Activated naive CD4-positive, alpha-beta T cell treated with anti-CD3 and anti-CD28 coated beads for 36 hours (primary cell): ENCODE measurements at regions not wholly inside any gene's neighbourhood (a gene's known extent, or its start where the extent isn't known, plus 50 kb on each side); places are given as distances from the start of the nearest gene placed in this dataset.

Source experiments
- CTCF ChIA-PET: fragments of 350-600 bp; sonication (Branson Sonifier 250); formaldehyde crosslinking; loops from one replicate; lab custom pipeline; 2021; ENCODE audit warnings: antibody characterized with exemption; lab: Charles Lee
- DNase-seq: peaks from one replicate; pipeline ENCODE4 v3.0.0-alpha.2; 2020
- H3K27ac Mint-ChIP-seq: one replicate; pipeline ENCODE4 v1.8.0; 2021; ENCODE audit warnings: mild to moderate bottlenecking, mixed read lengths
- H3K27me3 Mint-ChIP-seq: one replicate; pipeline ENCODE4 v1.8.0; 2021; ENCODE audit warnings: low read depth, mixed read lengths
- H3K36me3 Mint-ChIP-seq: one replicate; pipeline ENCODE4 v1.8.0; 2021; ENCODE audit warnings: low read depth, mixed read lengths
- H3K4me1 Mint-ChIP-seq: one replicate; pipeline ENCODE4 v1.8.0; 2021; ENCODE audit warnings: low read depth, mixed read lengths
- H3K4me3 Mint-ChIP-seq: one replicate; pipeline ENCODE4 v1.8.0; 2021; ENCODE audit warnings: mild to moderate bottlenecking, moderate library complexity, mixed read lengths
- H3K9me3 Mint-ChIP-seq: one replicate; pipeline ENCODE4 v1.8.0; 2021; ENCODE audit warnings: mixed read lengths
- intact Hi-C: fragments of 100-400 bp; cut with micrococcal nuclease; formaldehyde crosslinking; loops from one replicate; pipeline ENCODE4 v1.15.1; 2023

DNA sequence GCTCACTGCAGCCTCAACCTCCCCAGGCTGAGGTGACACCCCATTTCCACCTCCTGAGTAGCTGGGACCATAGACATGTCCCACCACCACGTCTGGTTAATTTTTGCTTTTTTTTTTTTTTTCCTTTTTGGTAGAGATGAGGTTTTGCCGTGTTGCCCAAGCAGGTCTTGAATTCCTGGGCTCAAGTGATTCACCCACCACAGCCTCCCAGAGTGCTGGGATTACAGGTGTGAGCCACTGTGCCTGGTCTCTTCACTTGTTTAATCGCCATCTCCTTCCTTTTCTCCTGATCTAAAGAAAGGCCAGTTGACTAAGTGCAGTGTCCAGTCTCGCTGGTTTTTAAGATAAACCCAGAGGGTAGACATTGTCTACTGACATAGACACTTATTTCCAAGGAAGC lies 152.0 kb downstream of the C16orf95 start:
- CTCF ChIA-PET: no interaction called here
- peaks cover 10% of the 10 kb centered on the region for H3K9me3 Mint-ChIP-seq
- DNase-seq: no peak
- no peak overlapping the region for H3K4me3 Mint-ChIP-seq
- H3K27me3 Mint-ChIP-seq: no peaks in the 10 kb centered on the region
- no peak overlapping the region for H3K27ac Mint-ChIP-seq
- H3K36me3 Mint-ChIP-seq: no peaks in the 10 kb centered on the region
- intact Hi-C loops: no loop called here
- no peaks in the 10 kb centered on the region for H3K4me1 Mint-ChIP-seq

DNA sequence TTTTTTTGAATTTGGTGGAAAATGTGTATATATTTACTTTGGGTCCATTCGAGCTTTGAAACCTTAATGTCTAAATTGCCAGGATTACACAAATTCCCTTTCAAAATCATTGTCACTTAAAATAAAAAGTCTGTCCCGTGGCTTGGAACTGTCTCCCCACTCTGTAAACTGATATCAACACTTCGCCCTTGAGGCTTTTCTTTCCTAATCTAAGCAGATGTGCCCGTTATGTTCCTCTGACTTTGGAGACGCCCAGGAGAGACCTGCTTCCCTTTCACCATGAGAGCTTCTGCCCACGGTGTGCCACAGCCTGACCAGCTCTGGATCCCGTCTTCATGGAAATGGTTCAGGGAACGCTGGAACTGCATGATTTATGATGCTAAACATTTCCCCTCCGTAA lies 151.3 kb downstream of the C16orf95 start:
- DNase-seq: no peak
- Mint-ChIP-seq H3K4me1 (no peaks in the 10 kb centered on the region), H3K9me3 (peaks cover 10% of the 10 kb centered on the region), H3K36me3 (no peaks in the 10 kb centered on the region), H3K4me3 (no peak overlapping the region), H3K27me3 (no peaks in the 10 kb centered on the region), H3K27ac (no peak overlapping the region)
- intact Hi-C loops: no loop called here
- CTCF ChIA-PET: no interaction called here

DNA sequence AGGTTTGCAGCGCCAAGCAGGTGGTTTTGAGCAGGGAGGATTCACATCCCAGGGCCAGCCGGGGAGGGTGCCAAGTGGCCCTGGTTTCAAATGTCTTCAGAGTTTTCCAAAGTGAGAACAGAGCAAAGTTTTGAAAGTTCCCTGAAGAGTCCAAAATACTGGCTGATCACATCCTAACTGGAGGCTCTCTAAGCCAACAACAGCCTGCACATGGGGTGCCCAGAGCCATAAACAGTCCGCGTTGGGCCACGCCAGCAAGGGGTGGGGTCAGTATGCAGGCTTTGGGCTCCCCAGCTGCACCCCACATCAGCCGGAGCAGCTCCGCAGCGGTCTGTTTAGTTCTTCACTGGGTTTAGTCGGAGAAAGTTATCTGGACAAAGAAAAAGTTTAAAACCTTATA lies 150.9 kb downstream of the C16orf95 start:
- no peaks in the 10 kb centered on the region for H3K36me3 Mint-ChIP-seq
- CTCF ChIA-PET: no interaction called here
- no peaks in the 10 kb centered on the region for H3K27me3 Mint-ChIP-seq
- H3K4me1 Mint-ChIP-seq: no peaks in the 10 kb centered on the region
- peaks cover 10% of the 10 kb centered on the region for H3K9me3 Mint-ChIP-seq
- H3K4me3 Mint-ChIP-seq: no peak overlapping the region
- no peak overlapping the region for H3K27ac Mint-ChIP-seq
- intact Hi-C loops: no loop called here
- DNase-seq: no peak

DNA sequence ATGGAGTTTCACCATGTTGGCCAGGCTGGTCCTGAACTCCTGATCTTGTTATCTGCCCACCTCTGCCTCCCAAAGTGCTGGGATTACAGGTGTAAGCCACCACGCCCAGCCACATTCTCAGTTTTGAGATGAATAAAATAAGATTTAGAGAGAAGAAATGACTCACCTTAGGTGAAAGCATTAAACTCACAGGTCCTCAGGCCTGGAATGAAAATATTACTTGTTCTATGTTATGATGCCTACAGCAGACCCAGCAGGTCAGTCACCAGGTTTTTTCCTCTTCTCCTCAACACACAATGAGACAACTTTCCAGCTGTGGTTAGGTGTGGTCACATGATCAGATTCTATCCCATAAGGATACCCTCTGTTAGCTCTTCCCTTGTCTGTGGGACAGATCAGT lies 150.3 kb downstream of the C16orf95 start:
- intact Hi-C loops: no loop called here
- Mint-ChIP-seq H3K27ac (no peak overlapping the region), H3K4me1 (no peaks in the 10 kb centered on the region), H3K36me3 (no peaks in the 10 kb centered on the region), H3K9me3 (peaks cover 10% of the 10 kb centered on the region), H3K4me3 (no peak overlapping the region), H3K27me3 (no peaks in the 10 kb centered on the region)
- no peak for DNase-seq
- CTCF ChIA-PET: interaction anchor here (0.7 kb wide), 1 partner anchor 1144 kb away, joined by 3 read pairs; no protein-coding TSS in a partner anchor

DNA sequence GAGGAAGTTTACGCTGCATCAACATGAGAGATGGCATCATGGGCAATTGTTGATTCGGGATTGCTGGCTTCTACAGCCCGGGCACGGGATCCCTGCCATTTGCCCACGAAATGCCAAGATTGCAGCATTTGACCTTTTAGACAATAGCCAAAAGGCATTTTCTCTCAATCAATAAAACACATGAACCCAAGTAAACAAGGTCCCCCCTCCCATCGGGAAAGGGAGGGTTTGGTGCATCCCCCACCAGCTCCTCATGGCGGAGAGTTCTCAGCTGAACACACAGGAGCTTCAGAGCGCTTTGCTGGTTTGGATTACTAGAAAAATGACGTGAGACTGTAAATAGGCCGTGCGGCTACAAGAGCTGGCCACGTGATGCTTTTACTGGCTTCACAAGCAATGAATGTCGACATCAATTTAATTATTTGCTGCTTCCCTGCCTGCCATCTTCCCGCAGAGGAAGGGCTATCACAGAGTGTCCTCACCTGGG lies 147.6 kb downstream of the C16orf95 start:
- no peaks in the 10 kb centered on the region for H3K27me3 Mint-ChIP-seq
- no peak for DNase-seq
- intact Hi-C loops: no loop called here
- no peaks in the 10 kb centered on the region for H3K36me3 Mint-ChIP-seq
- CTCF ChIA-PET: no interaction called here
- H3K4me1 Mint-ChIP-seq: no peaks in the 10 kb centered on the region
- H3K27ac Mint-ChIP-seq: no peak overlapping the region
- H3K9me3 Mint-ChIP-seq: peaks cover 8% of the 10 kb centered on the region
- H3K4me3 Mint-ChIP-seq: no peak overlapping the region

DNA sequence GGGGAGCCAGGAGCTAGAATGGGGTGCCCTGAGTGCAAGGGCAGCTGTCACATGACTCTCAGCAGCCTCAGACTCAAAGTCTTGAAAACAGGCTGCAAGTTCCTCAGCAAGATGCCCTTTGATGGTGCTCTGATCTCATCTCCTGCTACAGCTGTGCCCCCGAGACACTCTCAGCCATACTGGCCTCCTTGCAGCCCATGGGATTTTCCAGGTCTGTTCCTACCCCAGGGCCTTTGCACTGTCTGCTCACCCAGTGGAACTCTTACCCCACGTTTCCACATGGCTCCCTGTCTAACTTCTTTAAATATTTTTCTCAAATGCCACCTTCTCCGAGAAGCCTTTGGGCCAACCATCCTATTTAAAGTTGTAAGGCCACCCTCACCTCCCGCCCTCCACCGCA lies 146.9 kb downstream of the C16orf95 start:
- Mint-ChIP-seq H3K9me3 (peaks cover 8% of the 10 kb centered on the region), H3K27ac (no peak overlapping the region), H3K36me3 (no peaks in the 10 kb centered on the region), H3K27me3 (no peaks in the 10 kb centered on the region), H3K4me1 (no peaks in the 10 kb centered on the region), H3K4me3 (no peak overlapping the region)
- CTCF ChIA-PET: no interaction called here
- intact Hi-C loops: no loop called here
- no peak for DNase-seq

DNA sequence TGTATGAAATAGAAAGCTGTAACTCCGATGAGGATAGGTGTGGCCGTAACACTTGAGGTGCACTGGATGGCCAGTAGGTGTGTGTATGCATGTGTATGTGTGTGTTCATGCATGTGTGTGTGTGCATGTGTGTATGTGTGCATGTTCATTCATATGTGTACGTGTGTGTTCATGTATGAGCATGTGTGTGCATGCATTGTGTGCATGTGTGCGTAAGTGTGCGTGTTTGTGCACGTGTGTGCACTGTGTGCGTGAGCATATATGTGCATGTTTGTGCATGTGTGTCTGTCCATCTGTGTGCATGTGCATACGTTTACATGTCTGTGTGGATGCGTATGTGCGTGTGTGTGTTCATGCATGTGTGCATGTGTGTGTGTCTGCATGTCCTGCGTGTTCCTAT lies 145.5 kb downstream of the C16orf95 start:
- no peaks in the 10 kb centered on the region for H3K27me3 Mint-ChIP-seq
- no peaks in the 10 kb centered on the region for H3K36me3 Mint-ChIP-seq
- H3K4me1 Mint-ChIP-seq: no peaks in the 10 kb centered on the region
- CTCF ChIA-PET: no interaction called here
- no peak overlapping the region for H3K4me3 Mint-ChIP-seq
- intact Hi-C loops: no loop called here
- no peak for DNase-seq
- no peak overlapping the region for H3K27ac Mint-ChIP-seq
- peaks cover 8% of the 10 kb centered on the region for H3K9me3 Mint-ChIP-seq

DNA sequence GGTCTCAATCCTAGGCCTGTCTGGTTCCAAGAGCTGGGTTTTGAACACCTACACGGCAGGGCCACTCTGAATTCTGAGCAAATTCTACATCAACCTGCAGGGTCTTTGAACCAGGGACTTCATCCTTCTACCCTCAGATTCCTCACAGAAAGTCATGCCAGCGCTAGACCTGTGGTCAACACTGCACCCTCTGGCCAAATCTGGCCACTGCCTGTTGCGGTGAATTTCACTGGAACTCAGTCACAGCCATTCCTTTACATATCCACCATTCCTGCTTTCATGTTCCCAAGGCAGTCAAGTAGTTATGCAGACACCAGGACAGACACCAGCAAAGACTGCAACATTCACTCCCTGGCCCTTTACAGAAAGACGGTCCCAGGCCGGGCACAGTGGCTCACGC lies 144.6 kb downstream of the C16orf95 start:
- Mint-ChIP-seq H3K4me3 (no peak overlapping the region), H3K36me3 (no peaks in the 10 kb centered on the region), H3K4me1 (no peaks in the 10 kb centered on the region), H3K27me3 (peaks cover 7% of the 10 kb centered on the region), H3K27ac (no peak overlapping the region), H3K9me3 (peaks cover 3% of the 10 kb centered on the region)
- intact Hi-C loops: no loop called here
- DNase-seq: no peak
- CTCF ChIA-PET: no interaction called here

DNA sequence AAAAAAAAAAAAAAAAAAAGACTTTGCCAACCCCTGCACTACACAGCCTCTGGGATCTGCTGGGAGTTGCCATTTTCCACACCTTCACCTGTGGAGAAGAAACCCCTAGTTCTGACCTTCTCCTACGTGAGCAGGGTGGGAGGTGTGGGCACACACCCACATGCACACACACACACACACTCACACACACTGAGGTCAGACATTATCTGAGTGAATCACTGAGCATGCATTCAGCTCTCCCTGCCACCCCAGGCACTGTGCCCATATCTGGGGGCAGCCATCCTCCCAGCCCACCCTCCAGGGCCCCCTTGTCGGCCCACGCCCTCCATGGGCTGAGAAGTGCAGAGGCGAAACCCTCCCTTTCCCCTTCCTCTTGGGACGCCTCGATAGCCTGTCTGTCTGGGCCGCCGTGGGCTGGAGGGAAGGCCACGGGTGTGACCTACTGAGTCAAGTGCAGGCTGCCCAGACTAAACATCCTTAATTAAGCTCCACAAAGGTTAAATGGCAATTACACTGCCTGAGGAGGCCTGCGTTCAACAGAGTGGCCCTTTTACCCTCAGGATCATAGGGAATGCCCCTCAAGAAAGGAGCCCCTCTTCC lies 143.8 kb downstream of the C16orf95 start:
- CTCF ChIA-PET: no interaction called here
- no peaks in the 10 kb centered on the region for H3K9me3 Mint-ChIP-seq
- H3K4me1 Mint-ChIP-seq: no peaks in the 10 kb centered on the region
- H3K36me3 Mint-ChIP-seq: no peaks in the 10 kb centered on the region
- H3K27ac Mint-ChIP-seq: no peak overlapping the region
- peaks cover 11% of the 10 kb centered on the region for H3K27me3 Mint-ChIP-seq
- DNase-seq: no peak
- no peak overlapping the region for H3K4me3 Mint-ChIP-seq
- intact Hi-C loops: no loop called here

DNA sequence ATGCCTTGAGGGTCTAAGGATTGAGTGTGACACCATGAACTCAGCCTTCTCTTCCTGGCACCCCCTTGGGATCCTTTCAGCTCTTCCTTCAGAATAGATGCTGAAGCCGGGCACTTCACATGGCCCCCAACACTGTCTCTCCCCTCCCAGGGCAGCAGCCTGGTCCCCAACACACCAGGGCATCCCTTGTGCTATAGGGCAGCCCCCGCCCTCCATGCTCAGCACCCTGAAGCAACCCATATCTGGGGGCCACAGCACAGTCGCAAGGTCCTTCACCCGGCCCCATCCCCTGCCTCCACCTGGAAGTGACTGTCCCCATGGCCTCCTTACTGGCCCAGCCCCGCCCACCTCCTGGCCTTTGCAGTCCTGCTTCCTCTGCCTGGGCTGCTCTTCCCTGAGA lies 143.1 kb downstream of the C16orf95 start:
- no peak for DNase-seq
- Mint-ChIP-seq H3K4me3 (no peak overlapping the region), H3K27me3 (peaks cover 11% of the 10 kb centered on the region), H3K9me3 (no peaks in the 10 kb centered on the region), H3K36me3 (no peaks in the 10 kb centered on the region), H3K4me1 (no peaks in the 10 kb centered on the region), H3K27ac (no peak overlapping the region)
- CTCF ChIA-PET: no interaction called here
- intact Hi-C loops: no loop called here

DNA sequence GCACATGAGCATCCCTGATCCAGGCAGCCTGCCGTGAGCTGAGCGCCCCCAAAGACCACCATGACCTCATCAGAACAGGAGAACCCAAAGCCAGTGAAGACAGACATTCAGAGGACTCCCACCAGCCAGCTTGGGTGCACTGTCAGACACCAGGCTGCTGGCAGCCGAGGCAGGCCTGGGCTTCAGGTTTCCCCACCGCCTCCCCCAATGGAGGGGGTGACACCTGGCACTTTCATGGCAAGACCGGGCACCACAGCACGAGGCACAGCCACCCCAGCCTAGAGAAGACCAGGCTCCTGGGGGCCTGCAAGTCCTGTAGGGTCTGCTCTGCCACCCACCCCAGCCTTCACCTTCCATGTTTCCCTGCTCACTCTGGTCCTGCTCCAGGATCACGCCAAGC lies 140.5 kb downstream of the C16orf95 start:
- Mint-ChIP-seq H3K27me3 (peaks cover 15% of the 10 kb centered on the region), H3K9me3 (no peaks in the 10 kb centered on the region), H3K4me3 (no peak overlapping the region), H3K36me3 (no peaks in the 10 kb centered on the region), H3K27ac (no peak overlapping the region), H3K4me1 (no peaks in the 10 kb centered on the region)
- DNase-seq: no peak
- CTCF ChIA-PET: no interaction called here
- intact Hi-C loops: no loop called here

DNA sequence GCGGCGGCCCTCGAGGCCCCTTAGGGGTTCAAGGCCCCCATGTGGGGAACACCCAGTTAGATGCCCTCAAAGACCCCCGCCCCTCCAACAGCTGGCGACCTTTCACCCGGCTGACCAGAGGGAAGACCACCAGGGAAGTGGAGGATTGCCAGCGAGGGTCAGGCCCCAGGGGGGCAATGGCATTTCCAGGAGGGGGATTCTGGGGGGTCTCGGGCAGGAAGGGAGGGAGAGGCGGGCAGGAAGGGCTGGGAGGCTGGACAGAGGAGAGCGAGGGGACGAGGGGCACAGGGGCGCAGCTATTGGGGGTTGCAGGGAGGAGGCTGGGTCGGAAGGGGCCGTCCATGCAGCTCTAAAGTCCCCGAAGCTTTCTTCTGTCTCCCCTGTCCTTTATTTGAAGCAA lies 139.5 kb downstream of the C16orf95 start:
- no peak for DNase-seq
- peaks cover 15% of the 10 kb centered on the region for H3K27me3 Mint-ChIP-seq
- CTCF ChIA-PET: no interaction called here
- intact Hi-C loops: no loop called here
- no peaks in the 10 kb centered on the region for H3K4me1 Mint-ChIP-seq
- H3K4me3 Mint-ChIP-seq: no peak overlapping the region
- H3K36me3 Mint-ChIP-seq: no peaks in the 10 kb centered on the region
- no peaks in the 10 kb centered on the region for H3K9me3 Mint-ChIP-seq
- no peak overlapping the region for H3K27ac Mint-ChIP-seq

DNA sequence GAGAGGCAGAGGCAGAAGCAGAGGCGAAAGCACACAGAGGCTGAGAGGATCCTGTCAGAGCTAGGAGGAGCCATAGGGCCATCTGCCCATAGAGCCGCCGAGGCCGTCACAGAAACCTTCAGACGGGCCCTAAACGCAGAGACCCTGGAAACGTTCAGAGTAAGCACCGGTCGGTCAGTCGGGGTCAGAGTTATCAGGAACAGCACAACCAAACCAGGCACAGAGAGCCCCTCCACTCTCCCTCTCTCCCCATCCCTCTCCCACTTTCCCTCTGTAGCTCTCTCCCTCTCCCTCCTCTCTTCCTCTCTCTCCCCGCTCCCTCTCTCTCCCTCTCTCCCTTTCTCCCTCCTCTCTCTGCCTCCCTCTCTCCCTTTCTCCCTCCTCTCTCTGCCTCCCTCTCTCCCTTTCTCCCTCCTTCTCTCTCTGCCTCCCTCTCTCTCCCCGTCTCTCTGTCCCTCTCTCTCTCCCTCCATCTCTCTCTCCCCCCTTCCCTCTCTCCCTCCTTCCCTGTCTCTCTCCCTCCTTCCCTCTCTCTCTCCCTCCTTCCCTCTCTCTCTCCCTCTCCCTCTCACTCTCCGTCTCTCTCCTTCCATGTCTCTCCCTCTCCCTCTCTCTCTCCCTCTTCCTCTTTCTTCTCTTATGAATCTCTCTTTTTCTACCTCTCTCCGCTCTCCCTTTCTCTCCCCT lies 138.9 kb downstream of the C16orf95 start:
- no peak overlapping the region for H3K27ac Mint-ChIP-seq
- no peaks in the 10 kb centered on the region for H3K9me3 Mint-ChIP-seq
- DNase-seq: no peak
- peaks cover 15% of the 10 kb centered on the region for H3K27me3 Mint-ChIP-seq
- no peaks in the 10 kb centered on the region for H3K4me1 Mint-ChIP-seq
- intact Hi-C loops: no loop called here
- H3K36me3 Mint-ChIP-seq: no peaks in the 10 kb centered on the region
- CTCF ChIA-PET: no interaction called here
- no peak overlapping the region for H3K4me3 Mint-ChIP-seq
